ENCODE measurements at regions not wholly inside any gene's neighbourhood (a gene's known extent, or its start where the extent isn't known, plus 50 kb on each side); places are given as distances from the start of the nearest gene placed in this dataset.

DNA sequence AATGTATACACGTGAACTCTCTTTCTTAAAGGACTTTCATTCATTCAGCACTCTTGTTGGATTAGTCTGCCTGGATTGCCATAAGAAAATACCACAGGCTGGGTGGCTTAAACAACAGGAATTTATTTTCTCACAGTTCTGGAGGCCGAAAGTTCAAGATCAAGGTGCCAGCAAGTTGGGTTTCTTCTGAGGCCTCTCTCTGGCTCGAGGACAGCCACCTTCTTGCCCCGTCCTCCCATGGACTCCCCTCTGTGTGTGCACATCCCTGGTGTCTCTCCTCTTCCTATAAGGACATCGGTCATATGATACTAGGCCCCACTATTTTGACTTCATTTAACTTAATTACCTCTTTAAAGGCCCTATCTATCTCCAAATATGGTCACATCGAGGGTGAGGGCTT is 110.4 kb upstream of the BMPER start (continued):
- TF ChIP-seq SRSF9 (IDR thresholded peaks at IDR 0.05; ENCODE audit: borderline replicate concordance, insufficient read depth, low read depth, low read length, poor library complexity, severe bottlenecking) = no peak

DNA sequence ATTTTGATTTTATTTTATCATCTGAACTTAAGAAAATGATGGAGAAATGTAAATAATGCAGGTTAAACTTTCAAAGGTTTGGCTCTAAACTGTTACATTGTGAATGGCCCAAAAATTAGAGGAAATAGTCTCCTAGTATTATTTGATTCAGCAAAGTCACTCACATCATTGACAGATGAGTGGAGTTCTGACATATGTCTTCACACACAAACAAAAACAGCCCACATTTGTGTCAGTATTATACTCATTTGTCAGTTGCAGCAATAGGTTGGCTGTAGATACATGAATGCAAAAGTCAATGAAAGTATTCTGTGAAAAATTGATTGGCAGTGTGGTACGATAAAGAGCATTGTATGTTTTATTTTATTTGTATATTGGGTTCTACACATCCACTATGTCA is 108.8 kb upstream of the BMPER start:
- Histone ChIP-seq H3K4me3 (replicated peaks in 1 of 3; ENCODE audit: insufficient read depth in 1 of 3, low read depth in 2 of 3, low read length in 3 of 3) (no peak overlapping the region), H3K9ac (ENCODE audit: insufficient read depth, low read depth, low read length) (no peak overlapping the region), H2AFZ (ENCODE audit: low read length) (no peak overlapping the region), H3K27me3 (ENCODE audit: control insufficient read depth in 1 of 2, insufficient read depth in 2 of 2, low read length in 2 of 2) (no peaks in the 10 kb centered on the region; a peak in 1 of 5 replicates), H4K20me1 (ENCODE audit: insufficient read depth, low read length) (no peaks in the 10 kb centered on the region), H3K36me3 (replicated peaks in 1 of 2; ENCODE audit: control insufficient read depth in 1 of 2, insufficient read depth in 2 of 2, low read length in 2 of 2) (no peaks in the 10 kb centered on the region), H3K4me2 (ENCODE audit: low read depth, low read length) (no peak overlapping the region), H3K4me1 (ENCODE audit: insufficient read depth, low read length) (no peaks in the 10 kb centered on the region), H3K79me2 (ENCODE audit: insufficient read depth, low read length) (no peaks in the 10 kb centered on the region), H3K27ac (ENCODE audit: extremely low read length, insufficient read depth, low read length) (no peak overlapping the region), H3K9me3 (ENCODE audit: low read length) (no peaks in the 10 kb centered on the region)
- DNase-seq (ENCODE audit: low spot score) = no peak
- BruUV-seq (replicated peaks) = no TSS peak
- ATAC-seq = no peak
- intact Hi-C loops (cut with micrococcal nuclease; ENCODE audit: unreplicated experiment) (no loop called here), in situ Hi-C loops (cut with HindIII; ENCODE audit: extremely low pct_ligation_motif_present, low pct_unique_long_range_greater_than_20kb) (no loop called here)
- 44% methylated on average over 1 of the region's 1 CpG for WGBS (ENCODE audit: low lambda C conversion rate)
- CTCF ChIA-PET (ENCODE audit: low intra/inter-chr PET ratio, low total read pairs) = no interaction called here
- POLR2A ChIA-PET = no interaction called here
- FAIRE-seq = no peak
- no peak for TF ChIP-seq ZNF674 (CRISPR knock-in tag; IDR thresholded peaks at IDR 0.05; ENCODE audit: low read depth)
- no peak for TF ChIP-seq KMT2B (CRISPR knock-in tag; IDR thresholded peaks at IDR 0.05)
- no peak for TF ChIP-seq RAD51 (IDR thresholded peaks at IDR 0.05; ENCODE audit: borderline replicate concordance)
- TF ChIP-seq, protein P1, sequence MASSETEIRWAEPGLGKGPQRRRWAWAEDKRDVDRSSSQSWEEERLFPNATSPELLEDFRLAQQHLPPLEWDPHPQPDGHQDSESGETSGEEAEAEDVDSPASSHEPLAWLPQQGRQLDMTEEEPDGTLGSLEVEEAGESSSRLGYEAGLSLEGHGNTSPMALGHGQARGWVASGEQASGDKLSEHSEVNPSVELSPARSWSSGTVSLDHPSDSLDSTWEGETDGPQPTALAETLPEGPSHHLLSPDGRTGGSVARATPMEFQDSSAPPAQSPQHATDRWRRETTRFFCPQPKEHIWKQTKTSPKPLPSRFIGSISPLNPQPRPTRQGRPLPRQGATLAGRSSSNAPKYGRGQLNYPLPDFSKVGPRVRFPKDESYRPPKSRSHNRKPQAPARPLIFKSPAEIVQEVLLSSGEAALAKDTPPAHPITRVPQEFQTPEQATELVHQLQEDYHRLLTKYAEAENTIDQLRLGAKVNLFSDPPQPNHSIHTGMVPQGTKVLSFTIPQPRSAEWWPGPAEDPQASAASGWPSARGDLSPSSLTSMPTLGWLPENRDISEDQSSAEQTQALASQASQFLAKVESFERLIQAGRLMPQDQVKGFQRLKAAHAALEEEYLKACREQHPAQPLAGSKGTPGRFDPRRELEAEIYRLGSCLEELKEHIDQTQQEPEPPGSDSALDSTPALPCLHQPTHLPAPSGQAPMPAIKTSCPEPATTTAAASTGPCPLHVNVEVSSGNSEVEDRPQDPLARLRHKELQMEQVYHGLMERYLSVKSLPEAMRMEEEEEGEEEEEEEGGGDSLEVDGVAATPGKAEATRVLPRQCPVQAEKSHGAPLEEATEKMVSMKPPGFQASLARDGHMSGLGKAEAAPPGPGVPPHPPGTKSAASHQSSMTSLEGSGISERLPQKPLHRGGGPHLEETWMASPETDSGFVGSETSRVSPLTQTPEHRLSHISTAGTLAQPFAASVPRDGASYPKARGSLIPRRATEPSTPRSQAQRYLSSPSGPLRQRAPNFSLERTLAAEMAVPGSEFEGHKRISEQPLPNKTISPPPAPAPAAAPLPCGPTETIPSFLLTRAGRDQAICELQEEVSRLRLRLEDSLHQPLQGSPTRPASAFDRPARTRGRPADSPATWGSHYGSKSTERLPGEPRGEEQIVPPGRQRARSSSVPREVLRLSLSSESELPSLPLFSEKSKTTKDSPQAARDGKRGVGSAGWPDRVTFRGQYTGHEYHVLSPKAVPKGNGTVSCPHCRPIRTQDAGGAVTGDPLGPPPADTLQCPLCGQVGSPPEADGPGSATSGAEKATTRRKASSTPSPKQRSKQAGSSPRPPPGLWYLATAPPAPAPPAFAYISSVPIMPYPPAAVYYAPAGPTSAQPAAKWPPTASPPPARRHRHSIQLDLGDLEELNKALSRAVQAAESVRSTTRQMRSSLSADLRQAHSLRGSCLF (CRISPR knock-in tag; IDR thresholded peaks at IDR 0.05; ENCODE audit: borderline replicate concordance) = no peak
- TF ChIP-seq, protein P2, sequence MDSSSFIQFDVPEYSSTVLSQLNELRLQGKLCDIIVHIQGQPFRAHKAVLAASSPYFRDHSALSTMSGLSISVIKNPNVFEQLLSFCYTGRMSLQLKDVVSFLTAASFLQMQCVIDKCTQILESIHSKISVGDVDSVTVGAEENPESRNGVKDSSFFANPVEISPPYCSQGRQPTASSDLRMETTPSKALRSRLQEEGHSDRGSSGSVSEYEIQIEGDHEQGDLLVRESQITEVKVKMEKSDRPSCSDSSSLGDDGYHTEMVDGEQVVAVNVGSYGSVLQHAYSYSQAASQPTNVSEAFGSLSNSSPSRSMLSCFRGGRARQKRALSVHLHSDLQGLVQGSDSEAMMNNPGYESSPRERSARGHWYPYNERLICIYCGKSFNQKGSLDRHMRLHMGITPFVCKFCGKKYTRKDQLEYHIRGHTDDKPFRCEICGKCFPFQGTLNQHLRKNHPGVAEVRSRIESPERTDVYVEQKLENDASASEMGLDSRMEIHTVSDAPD (CRISPR knock-in tag; IDR thresholded peaks at IDR 0.05) = no peak
- TF ChIP-seq, protein P3, sequence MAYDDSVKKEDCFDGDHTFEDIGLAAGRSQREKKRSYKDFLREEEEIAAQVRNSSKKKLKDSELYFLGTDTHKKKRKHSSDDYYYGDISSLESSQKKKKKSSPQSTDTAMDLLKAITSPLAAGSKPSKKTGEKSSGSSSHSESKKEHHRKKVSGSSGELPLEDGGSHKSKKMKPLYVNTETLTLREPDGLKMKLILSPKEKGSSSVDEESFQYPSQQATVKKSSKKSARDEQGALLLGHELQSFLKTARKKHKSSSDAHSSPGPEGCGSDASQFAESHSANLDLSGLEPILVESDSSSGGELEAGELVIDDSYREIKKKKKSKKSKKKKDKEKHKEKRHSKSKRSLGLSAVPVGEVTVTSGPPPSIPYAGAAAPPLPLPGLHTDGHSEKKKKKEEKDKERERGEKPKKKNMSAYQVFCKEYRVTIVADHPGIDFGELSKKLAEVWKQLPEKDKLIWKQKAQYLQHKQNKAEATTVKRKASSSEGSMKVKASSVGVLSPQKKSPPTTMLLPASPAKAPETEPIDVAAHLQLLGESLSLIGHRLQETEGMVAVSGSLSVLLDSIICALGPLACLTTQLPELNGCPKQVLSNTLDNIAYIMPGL (CRISPR knock-in tag; IDR thresholded peaks at IDR 0.05; ENCODE audit: borderline replicate concordance in 1 of 2, low read depth in 1 of 2) = no peak
- TF ChIP-seq, protein P4, sequence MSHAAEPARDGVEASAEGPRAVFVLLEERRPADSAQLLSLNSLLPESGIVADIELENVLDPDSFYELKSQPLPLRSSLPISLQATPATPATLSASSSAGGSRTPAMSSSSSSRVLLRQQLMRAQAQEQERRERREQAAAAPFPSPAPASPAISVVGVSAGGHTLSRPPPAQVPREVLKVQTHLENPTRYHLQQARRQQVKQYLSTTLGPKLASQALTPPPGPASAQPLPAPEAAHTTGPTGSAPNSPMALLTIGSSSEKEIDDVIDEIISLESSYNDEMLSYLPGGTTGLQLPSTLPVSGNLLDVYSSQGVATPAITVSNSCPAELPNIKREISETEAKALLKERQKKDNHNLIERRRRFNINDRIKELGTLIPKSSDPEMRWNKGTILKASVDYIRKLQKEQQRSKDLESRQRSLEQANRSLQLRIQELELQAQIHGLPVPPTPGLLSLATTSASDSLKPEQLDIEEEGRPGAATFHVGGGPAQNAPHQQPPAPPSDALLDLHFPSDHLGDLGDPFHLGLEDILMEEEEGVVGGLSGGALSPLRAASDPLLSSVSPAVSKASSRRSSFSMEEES (CRISPR knock-in tag; IDR thresholded peaks at IDR 0.05) = no peak
- no peak for TF ChIP-seq SMARCC2 (IDR thresholded peaks at IDR 0.05)
- TF ChIP-seq ZNF570 (CRISPR knock-in tag; IDR thresholded peaks at IDR 0.05; ENCODE audit: borderline replicate concordance) = no peak
- no peak for TF ChIP-seq SP2 (CRISPR knock-in tag; IDR thresholded peaks at IDR 0.05)
- no peak for TF ChIP-seq ZNF44 (CRISPR knock-in tag; IDR thresholded peaks at IDR 0.05)
- no peak for TF ChIP-seq HNRNPK (IDR thresholded peaks at IDR 0.05; ENCODE audit: low read depth, low read length, poor library complexity, severe bottlenecking)

Data from HepG2 (cell line).